NCI-H146 treated with DMSO at 0.1 percent for 48 hours (cell line): ENCODE measurements at regions not wholly inside any gene's neighbourhood (a gene's known extent, or its start where the extent isn't known, plus 50 kb on each side); places are given as distances from the start of the nearest gene placed in this dataset.
"Not testable (repeated sequence)": the region's sequence is repeated elsewhere in the genome, so short reads cannot be mapped to it uniquely, and the experiment has no call there.

Experiments
- DNase-seq: peaks from one replicate; lab custom pipeline; 2025; ENCODE audit not compliant: unreplicated experiment; lab: John Stamatoyannopoulos, UW

DNA sequence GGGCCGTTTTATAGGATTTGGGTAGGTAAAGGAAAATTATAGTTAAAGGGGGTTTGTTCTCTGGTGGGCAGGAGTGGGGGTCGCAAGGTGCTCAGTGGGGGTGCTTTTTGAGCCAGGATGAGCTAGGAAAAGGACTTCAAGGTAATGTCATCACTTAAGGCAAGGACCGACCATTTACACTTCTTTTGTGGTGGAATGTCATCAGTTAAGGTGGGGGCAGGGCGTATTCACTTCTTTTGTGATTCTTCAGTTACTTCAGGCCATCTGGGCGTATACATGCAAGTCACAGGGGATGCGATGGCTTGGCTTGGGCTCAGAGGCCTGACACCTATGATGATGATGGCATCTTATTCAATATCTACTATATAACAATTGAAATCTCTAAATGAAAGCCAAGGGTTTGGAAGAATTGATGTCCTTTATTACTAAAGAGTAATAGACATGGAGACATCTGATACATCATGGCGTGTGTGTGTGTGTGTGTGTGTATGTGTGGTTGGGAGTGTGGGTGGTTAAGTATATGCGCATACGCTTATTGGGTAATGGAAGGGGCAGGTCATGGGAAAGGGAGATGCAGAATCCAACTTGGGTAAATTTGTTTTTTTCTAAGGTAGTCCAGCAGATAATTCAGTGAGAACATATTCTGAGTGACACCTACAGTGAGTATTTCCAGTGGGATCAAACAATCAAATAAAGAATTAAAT lies 236.9 kb upstream of the DUSP10 start:
- DNase-seq, result not testable (repeated sequence)

- not testable (repeated sequence) for DNase-seq
Observed at GRCh38 chr1:221973787-221974186, 231.9 kb upstream of the DUSP10 start.

DNA sequence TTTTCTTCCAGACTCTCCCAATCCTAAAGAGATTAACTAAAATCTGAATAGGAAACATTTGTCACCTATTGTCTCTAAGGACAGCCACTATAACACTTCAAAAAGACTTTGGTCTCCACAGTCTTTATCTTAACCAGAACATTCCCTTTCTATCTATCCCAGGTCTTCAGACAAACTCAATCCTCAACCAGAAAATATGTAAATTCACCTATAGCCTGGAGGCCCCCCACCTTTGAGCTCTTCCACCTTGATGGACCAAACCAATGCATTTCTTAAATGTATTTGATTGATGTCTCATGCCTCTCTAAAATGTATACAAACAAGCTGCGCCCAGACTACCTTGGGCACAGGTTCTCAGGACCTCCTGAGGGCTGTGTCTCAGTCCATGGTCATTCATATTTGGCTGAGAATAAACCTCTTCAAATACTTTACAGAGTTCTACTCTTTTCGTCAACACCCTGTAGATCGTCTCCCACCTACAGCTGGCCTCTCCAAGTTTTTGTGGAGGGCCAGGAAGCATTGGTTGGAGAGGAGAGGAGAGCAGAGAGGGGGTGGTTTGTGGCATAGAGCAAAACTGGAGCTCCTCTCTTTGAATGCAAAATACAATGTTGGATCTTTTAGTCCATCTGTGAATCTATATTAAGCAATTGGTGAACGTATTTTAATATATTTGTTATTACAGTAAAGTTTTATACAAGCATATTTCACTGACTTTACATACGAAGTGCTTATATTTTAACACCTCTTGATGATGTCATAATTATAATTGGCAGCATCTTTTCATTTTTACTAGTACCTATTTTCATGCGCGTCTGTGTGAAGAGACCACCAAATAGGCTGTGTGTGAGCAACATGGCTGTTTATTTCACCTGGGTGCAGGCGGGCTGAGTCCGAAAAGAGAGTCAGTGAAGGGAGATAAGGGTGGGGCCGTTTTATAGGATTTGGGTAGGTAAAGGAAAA lies 230.7 kb upstream of the DUSP10 start:
- DNase-seq, result no peak

GRCh38 chr1:221971035-221971434 lies 229.1 kb upstream of the DUSP10 start:
- not testable (repeated sequence) for DNase-seq

- not testable (repeated sequence) for DNase-seq
Observed at GRCh38 chr1:221969298-221969858, 227.5 kb upstream of the DUSP10 start.

GRCh38 chr1:221967538-221967937 lies 225.6 kb upstream of the DUSP10 start:
- DNase-seq, result not testable (repeated sequence)

DNA sequence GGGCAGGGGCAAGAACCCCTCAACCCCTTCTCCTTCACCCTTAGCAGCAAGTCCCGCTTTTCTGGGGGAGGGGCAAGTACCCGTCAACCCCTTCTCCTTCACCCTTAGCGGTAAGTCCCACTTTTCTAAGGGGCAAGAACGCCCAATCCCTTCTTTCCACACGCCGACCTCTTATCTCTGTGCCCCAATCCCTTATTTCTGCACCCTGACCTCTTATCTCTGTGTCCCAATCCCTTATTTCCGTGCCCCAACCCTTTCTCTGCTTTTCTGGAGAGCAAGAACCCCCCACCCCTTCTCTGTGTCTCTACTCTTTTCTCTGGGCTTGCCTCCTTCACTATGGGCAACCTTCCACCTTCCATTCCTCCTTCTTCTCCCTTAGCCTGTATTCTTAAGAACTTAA lies 225.0 kb upstream of the DUSP10 start:
- not testable (repeated sequence) for DNase-seq

- DNase-seq, result not testable (repeated sequence)
Observed at GRCh38 chr1:221965891-221966290, 224.0 kb upstream of the DUSP10 start.

DNA sequence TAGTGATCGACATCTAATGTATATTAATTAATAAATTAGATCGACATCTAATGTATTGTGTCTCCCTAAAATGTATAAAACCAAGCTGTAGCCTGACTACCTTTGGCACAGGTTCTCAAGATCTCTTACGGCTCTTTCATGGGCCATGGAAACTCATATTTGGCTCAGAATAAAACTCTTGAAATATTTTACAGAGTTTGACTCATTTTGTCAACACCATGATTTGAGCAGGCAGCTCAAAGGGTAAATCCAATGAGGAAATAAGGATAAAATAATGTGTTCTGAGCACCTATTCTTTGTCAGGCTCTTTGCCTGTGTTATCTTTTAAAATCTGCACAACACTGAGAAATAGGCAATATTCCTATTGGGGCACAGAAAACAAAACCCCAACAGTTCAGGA lies 223.4 kb upstream of the DUSP10 start:
- DNase-seq, result no peak

GRCh38 chr1:221963742-221964141 lies 221.9 kb upstream of the DUSP10 start:
- DNase-seq, result no peak

DNA sequence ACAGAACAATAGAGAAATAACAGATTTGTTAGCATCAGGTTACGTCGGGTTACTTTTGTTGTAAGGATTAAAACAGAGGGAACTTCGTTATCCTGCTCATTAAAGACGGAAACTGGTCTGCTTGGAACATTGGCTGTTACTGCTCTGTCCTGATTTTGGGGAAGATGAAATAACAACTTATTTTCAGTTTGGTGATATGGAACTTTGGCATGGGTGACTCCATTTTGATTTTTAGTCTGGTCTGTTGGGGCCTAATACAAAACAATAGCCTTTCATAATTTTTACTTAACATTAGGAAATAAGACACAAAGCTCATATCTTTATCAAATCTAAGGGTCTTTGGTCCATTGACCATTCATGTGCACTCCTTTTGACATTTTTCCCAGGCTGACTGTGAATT lies 220.5 kb upstream of the DUSP10 start:
- DNase-seq, result no peak

- no peak for DNase-seq
Observed at GRCh38 chr1:221961532-221962292, 219.8 kb upstream of the DUSP10 start.

GRCh38 chr1:221958161-221958562 lies 216.3 kb upstream of the DUSP10 start:
- not testable (repeated sequence) for DNase-seq

- DNase-seq, result not testable (repeated sequence)
Observed at GRCh38 chr1:221957350-221957749, 215.5 kb upstream of the DUSP10 start.

- no peak for DNase-seq
Observed at GRCh38 chr1:221949996-221950395, 208.1 kb upstream of the DUSP10 start.

GRCh38 chr1:221948459-221948858 lies 206.6 kb upstream of the DUSP10 start:
- no peak for DNase-seq

- no peak for DNase-seq
Observed at GRCh38 chr1:221947731-221948130, 205.8 kb upstream of the DUSP10 start.

DNA sequence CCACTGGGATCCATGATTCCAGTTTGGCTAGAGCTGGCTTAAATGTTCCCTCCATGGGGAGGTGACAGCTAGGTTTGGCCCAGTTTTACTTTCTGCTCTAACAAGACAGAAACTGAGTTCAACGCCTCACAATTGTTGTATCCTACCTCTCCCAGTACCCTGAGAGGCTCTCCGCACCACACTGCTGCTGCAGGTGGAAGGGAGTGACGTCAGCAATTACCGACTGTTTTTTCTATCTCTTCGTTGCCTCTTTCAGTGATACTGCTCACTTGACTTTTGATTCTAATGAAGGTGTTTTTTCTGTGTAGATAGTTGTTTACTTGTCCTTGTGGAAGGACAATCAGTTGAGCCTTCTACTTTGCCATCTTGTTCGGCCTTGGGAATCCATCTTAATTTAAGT lies 204.9 kb upstream of the DUSP10 start:
- DNase-seq, result no peak

DNA sequence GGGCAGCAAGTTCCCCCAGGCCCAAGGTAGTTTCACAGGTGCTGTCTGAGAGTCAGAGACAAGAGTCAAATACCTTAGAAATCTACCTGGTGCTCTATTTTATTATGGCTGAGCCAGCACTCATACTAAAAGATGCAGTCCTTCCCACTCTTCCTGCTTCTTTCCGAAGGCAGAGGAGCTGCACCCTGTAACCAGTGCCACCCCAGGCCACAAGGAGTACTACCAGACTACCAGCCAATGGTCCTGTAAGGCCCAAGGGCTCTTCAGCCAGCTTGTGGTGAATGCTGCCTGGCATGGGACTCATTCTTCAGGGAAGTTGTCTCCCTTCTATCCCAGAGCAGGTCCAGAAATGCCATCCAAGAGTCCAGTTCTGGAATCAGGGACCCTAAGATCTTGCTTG lies 203.8 kb upstream of the DUSP10 start:
- no peak for DNase-seq

GRCh38 chr1:221944247-221944870 lies 202.5 kb upstream of the DUSP10 start:
- no peak for DNase-seq

- DNase-seq, result no peak
Observed at GRCh38 chr1:221940631-221941030, 198.7 kb upstream of the DUSP10 start.
